ENCODE measurements at regions not wholly inside any gene's neighbourhood (a gene's known extent, or its start where the extent isn't known, plus 50 kb on each side); places are given as distances from the start of the nearest gene placed in this dataset.

GRCh38 chr6:130565696-130566095 is 199.9 kb downstream of the TMEM200A start:
- TF ChIP-seq CTCF (IDR thresholded peaks at IDR 0.05) (no peak), POLR2A (IDR thresholded peaks at IDR 0.05) (no peak), POLR2AphosphoS5 (IDR thresholded peaks at IDR 0.05) (no peak), EP300 (IDR thresholded peaks at IDR 0.05) (no peak)

Measured in gastroesophageal sphincter (tissue), 3 donors.